Astrocyte (in vitro differentiated cells and primary cell): ENCODE measurements at regions not wholly inside any gene's neighbourhood (a gene's known extent, or its start where the extent isn't known, plus 50 kb on each side); places are given as distances from the start of the nearest gene placed in this dataset.
"Not testable (repeated sequence)": the region's sequence is repeated elsewhere in the genome, so short reads cannot be mapped to it uniquely, and the experiment has no call there.

Experiments used
- DNase-seq: peaks from one replicate; pipeline ENCODE4 v3.0.0-alpha.2; 2010; ENCODE audit warnings: low read depth
- FAIRE-seq: peaks from 2 replicates; lab custom pipeline; 2011; peaks lifted over from hg19 to GRCh38; lab: Jason Lieb, UNC
- H2AFZ ChIP-seq: 2 replicates; pipeline ENCODE4 v1.6.0; 2012; ENCODE audit warnings: low read depth, low read length, inconsistent platforms
- H3K27ac ChIP-seq: 2 replicates; pipeline ENCODE4 v1.5.1; 2011; ENCODE audit warnings: low read depth, low read length, inconsistent platforms
- H3K27me3 ChIP-seq: 2 replicates; pipeline ENCODE4 v1.6.0; 2011; ENCODE audit warnings: low read length, inconsistent platforms; ENCODE audit not compliant: insufficient read depth
- H3K36me3 ChIP-seq: 2 replicates; pipeline ENCODE4 v1.5.1; 2011; ENCODE audit warnings: low read length, inconsistent platforms; ENCODE audit not compliant: insufficient read depth
- H3K4me1 ChIP-seq: 2 replicates; pipeline ENCODE4 v1.5.1; 2011; ENCODE audit warnings: low read length, inconsistent platforms; ENCODE audit not compliant: insufficient read depth
- H3K4me2 ChIP-seq: 2 replicates; pipeline ENCODE4 v1.6.0; 2012; ENCODE audit warnings: low read length, inconsistent platforms
- H3K4me3 ChIP-seq: 2 replicates; pipeline ENCODE4 v1.5.1; 2011; ENCODE audit warnings: low read depth, mild to moderate bottlenecking, low read length, inconsistent platforms; ENCODE audit not compliant: insufficient read depth
- H3K79me2 ChIP-seq: 2 replicates; pipeline ENCODE4 v1.6.0; 2012; ENCODE audit warnings: mild to moderate bottlenecking, low read length, inconsistent platforms; ENCODE audit not compliant: insufficient read depth
- H3K9ac ChIP-seq: 2 replicates; pipeline ENCODE4 v1.6.0; 2012; ENCODE audit warnings: mild to moderate bottlenecking, low read length, inconsistent platforms
- H3K9me3 ChIP-seq: 2 replicates; pipeline ENCODE4 v1.5.1; 2012; ENCODE audit warnings: low read depth, mild to moderate bottlenecking, low read length, inconsistent platforms; ENCODE audit not compliant: insufficient read depth
- H4K20me1 ChIP-seq: 2 replicates; pipeline ENCODE4 v1.6.0; 2012; ENCODE audit warnings: low read length, inconsistent platforms; ENCODE audit not compliant: insufficient read depth
- H3K27ac Mint-ChIP-seq: one replicate; pipeline ENCODE4 v1.8.0; 2021; ENCODE audit warnings: mild to moderate bottlenecking, mixed read lengths; ENCODE audit not compliant: unreplicated experiment
- H3K27me3 Mint-ChIP-seq: one replicate; pipeline ENCODE4 v1.8.0; 2021; ENCODE audit warnings: low read depth, mixed read lengths; ENCODE audit not compliant: unreplicated experiment
- H3K36me3 Mint-ChIP-seq: one replicate; pipeline ENCODE4 v1.8.0; 2021; ENCODE audit warnings: low read depth, mixed read lengths; ENCODE audit not compliant: unreplicated experiment
- H3K4me1 Mint-ChIP-seq: one replicate; pipeline ENCODE4 v1.8.0; 2021; ENCODE audit warnings: low read depth, mixed read lengths; ENCODE audit not compliant: unreplicated experiment
- H3K4me3 Mint-ChIP-seq: one replicate; pipeline ENCODE4 v1.8.0; 2021; ENCODE audit warnings: mild to moderate bottlenecking, moderate library complexity, mixed read lengths; ENCODE audit not compliant: unreplicated experiment
- H3K9me3 Mint-ChIP-seq: one replicate; pipeline ENCODE4 v1.8.0; 2021; ENCODE audit warnings: mild to moderate bottlenecking, mixed read lengths; ENCODE audit not compliant: unreplicated experiment
- EZH2 ChIP-seq: IDR thresholded peaks from 2 replicates; pipeline ENCODE4 v1.6.1; 2012; ENCODE audit warnings: mild to moderate bottlenecking, low read length, inconsistent platforms; ENCODE audit not compliant: insufficient read depth
- TF ChIP-seq, protein P1 (sequence below): IDR thresholded peaks from 2 replicates; pipeline ENCODE4 v1.5.1; 2011; ENCODE audit warnings: low read depth, mild to moderate bottlenecking, inconsistent platforms, low read length, moderate library complexity; ENCODE audit not compliant: insufficient read depth

DNA sequence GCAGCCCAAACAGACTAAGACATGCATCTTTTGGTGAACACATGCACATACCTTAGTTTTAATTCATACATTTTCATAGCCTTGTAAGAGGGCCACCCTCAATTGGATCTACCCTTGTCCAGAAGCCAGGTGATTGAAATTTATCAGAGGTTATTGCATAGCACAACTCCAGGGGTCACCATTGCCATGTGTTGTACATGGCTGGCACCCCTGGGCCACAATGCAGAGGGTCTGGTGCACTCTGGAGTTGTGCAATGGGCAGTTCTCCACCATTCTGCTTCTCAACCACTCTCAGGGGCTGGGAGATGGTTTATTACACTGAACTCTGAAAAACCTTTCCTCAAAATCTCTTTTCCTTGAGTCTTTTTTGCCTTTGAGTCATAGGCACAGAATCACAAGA, 184.4 kb upstream of the CXorf66 start:
- Histone ChIP-seq H2AFZ (no peak overlapping the region), H3K27ac (no peak overlapping the region), H3K9me3 (no peaks in the 10 kb centered on the region), H3K79me2 (no peaks in the 10 kb centered on the region), H3K36me3 (no peaks in the 10 kb centered on the region), H3K4me3 (no peak overlapping the region), H4K20me1 (no peaks in the 10 kb centered on the region), H3K4me2 (no peak overlapping the region), H3K4me1 (no peaks in the 10 kb centered on the region), H3K27me3 (no peaks in the 10 kb centered on the region), H3K9ac (no peak overlapping the region)
- Mint-ChIP-seq H3K4me1 (no peaks in the 10 kb centered on the region), H3K27ac (no peak overlapping the region), H3K4me3 (no peak overlapping the region), H3K36me3 (no peaks in the 10 kb centered on the region), H3K9me3 (peaks cover 6% of the 10 kb centered on the region), H3K27me3 (peaks cover 2% of the 10 kb centered on the region)
- TF ChIP-seq, protein P1, sequence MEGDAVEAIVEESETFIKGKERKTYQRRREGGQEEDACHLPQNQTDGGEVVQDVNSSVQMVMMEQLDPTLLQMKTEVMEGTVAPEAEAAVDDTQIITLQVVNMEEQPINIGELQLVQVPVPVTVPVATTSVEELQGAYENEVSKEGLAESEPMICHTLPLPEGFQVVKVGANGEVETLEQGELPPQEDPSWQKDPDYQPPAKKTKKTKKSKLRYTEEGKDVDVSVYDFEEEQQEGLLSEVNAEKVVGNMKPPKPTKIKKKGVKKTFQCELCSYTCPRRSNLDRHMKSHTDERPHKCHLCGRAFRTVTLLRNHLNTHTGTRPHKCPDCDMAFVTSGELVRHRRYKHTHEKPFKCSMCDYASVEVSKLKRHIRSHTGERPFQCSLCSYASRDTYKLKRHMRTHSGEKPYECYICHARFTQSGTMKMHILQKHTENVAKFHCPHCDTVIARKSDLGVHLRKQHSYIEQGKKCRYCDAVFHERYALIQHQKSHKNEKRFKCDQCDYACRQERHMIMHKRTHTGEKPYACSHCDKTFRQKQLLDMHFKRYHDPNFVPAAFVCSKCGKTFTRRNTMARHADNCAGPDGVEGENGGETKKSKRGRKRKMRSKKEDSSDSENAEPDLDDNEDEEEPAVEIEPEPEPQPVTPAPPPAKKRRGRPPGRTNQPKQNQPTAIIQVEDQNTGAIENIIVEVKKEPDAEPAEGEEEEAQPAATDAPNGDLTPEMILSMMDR: no peak
- no peak for TF ChIP-seq EZH2
- no peak for FAIRE-seq
- DNase-seq: no peak

DNA sequence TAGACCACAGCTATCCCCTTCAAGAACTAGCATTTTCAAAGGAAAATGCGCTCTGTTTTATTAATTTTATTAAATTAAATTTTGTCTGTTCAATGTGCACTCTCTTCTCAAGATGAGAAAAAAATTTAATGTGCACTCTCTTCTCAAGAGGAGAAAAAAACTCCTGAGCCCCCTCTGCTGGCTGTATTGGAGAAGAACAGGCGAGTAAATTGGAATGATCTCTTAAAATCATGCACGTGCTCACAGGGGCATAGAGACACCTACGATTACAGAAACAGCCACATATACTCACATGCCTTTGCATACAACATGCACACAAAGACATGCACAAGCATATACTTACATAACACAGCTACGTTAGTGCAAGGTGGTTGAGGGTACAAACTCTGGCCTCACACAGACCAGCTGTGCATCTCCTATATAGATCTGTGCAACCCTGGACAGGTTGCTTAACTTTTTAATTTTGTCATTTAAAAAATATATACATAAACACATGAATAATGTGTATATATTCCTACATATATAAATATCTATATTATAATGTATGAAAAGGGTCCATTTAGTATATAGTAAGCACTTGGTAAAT, 176.2 kb upstream of the CXorf66 start:
- Histone ChIP-seq H3K4me1 (no peaks in the 10 kb centered on the region), H3K4me2 (no peak overlapping the region), H2AFZ (no peak overlapping the region), H3K4me3 (no peak overlapping the region), H3K27me3 (no peaks in the 10 kb centered on the region), H4K20me1 (no peaks in the 10 kb centered on the region), H3K9me3 (no peaks in the 10 kb centered on the region), H3K36me3 (no peaks in the 10 kb centered on the region), H3K9ac (no peak overlapping the region), H3K79me2 (no peaks in the 10 kb centered on the region), H3K27ac (no peak overlapping the region)
- no peak overlapping the region for H3K27ac Mint-ChIP-seq
- DNase-seq (no peak), FAIRE-seq (peak; percentile 90)
- no peaks in the 10 kb centered on the region for H3K9me3 Mint-ChIP-seq
- peaks cover 1% of the 10 kb centered on the region for H3K27me3 Mint-ChIP-seq
- no peaks in the 10 kb centered on the region for H3K36me3 Mint-ChIP-seq
- H3K4me1 Mint-ChIP-seq: no peaks in the 10 kb centered on the region
- no peak overlapping the region for H3K4me3 Mint-ChIP-seq
- TF ChIP-seq, protein P1: peak; percentile 50
- TF ChIP-seq EZH2: no peak

- peak; percentile 99 for FAIRE-seq
- not testable (repeated sequence) for H3K4me3 Mint-ChIP-seq
Observed at GRCh38 chrX:140138492-140138891, 173.2 kb upstream of the CXorf66 start.

DNA sequence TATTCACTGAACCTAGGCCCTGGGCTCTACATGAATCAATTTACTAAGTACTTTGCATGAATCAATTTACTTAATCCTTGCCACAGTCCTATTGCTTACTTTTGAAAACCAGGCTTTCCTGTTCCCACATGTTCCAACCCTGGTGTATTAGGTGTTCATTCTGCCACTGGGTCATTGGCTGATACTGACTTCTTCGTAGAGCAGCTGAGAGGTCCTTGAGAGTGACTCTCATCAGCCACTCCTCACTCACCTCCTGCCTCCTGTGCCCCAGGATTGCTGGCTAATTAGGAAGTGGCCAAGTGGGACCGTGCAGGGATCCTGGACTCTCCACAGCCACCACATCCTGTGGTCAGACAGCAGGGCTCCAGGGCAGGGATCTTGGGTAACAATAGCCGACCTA, 172.7 kb upstream of the CXorf66 start:
- H3K27me3 ChIP-seq, H2AFZ ChIP-seq, H3K4me2 ChIP-seq, H3K36me3 Mint-ChIP-seq, H3K4me3 Mint-ChIP-seq, H3K9me3 Mint-ChIP-seq, H3K79me2 ChIP-seq, DNase-seq, H3K4me1 Mint-ChIP-seq, H4K20me1 ChIP-seq, H3K4me3 ChIP-seq, H3K27ac Mint-ChIP-seq, H3K4me1 ChIP-seq, H3K27ac ChIP-seq, H3K9ac ChIP-seq, H3K27me3 Mint-ChIP-seq, H3K9me3 ChIP-seq, H3K36me3 ChIP-seq: not testable (repeated sequence)
- FAIRE-seq: peak; percentile 55

More at GRCh38 chrX:140138492-140138891, 173.2 kb upstream of the CXorf66 start:
- H3K4me1 Mint-ChIP-seq, H3K4me2 ChIP-seq, H3K9ac ChIP-seq, H3K36me3 ChIP-seq, H3K27ac Mint-ChIP-seq, H3K9me3 Mint-ChIP-seq, H3K79me2 ChIP-seq, H3K9me3 ChIP-seq, H3K27me3 Mint-ChIP-seq, H2AFZ ChIP-seq, H3K36me3 Mint-ChIP-seq, DNase-seq, H4K20me1 ChIP-seq, H3K27ac ChIP-seq, H3K27me3 ChIP-seq, H3K4me3 ChIP-seq, H3K4me1 ChIP-seq: not testable (repeated sequence)
